ENCODE measurements at regions not wholly inside any gene's neighbourhood (a gene's known extent, or its start where the extent isn't known, plus 50 kb on each side); places are given as distances from the start of the nearest gene placed in this dataset.

DNA sequence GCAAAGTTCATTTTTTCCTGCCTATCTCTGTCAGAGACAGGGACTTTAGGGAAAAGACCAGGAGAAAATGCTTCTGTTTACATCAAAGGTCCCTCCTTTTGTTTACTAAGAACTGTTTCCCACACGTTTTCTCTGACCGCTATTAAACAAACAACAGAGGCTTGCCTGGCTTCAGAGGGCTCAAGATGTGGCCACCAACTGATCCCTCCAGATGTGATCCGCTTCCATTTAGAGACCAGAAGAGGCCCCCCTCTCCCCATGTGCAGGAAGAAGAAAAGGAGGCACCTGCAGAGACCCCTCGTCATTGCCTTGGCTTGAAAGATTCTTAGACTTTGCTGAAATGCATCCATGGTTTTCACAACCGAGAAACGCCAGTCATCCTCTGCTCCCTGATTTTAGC, 217.9 kb upstream of the PWP1 start:
- no peaks in the 10 kb centered on the region for H3K4me1 ChIP-seq (replicated peaks in 1 of 2; ENCODE audit: control insufficient read depth in 2 of 2, insufficient read depth in 2 of 2, low read length in 2 of 2)
- no peak for FAIRE-seq
- BruUV-seq (replicated peaks), result no TSS peak
- no peak for DNase-seq (ENCODE audit: extremely low read depth in 1 of 4, low spot score in 3 of 4)
- no peak overlapping the region for H3K9ac ChIP-seq (ENCODE audit: insufficient read depth in 1 of 2, low read depth in 2 of 2, low read length in 2 of 2)
- 2% methylated on average over 6 of the region's 6 CpGs for WGBS (ENCODE audit: insufficient coverage, low coverage, missing lambda C conversion rate)
- no peak for ATAC-seq
- H3K9me3 ChIP-seq (replicated peaks; ENCODE audit: control insufficient read depth, insufficient read depth, low read depth, low read length), result no peaks in the 10 kb centered on the region
- in situ Hi-C loops (cut with MboI) (no loop called here), intact Hi-C loops (cut with micrococcal nuclease) (no loop called here)
- TF ChIP-seq ZBTB7A (IDR thresholded peaks at IDR 0.05; ENCODE audit: borderline replicate concordance, control insufficient read depth, low read depth, low read length) (no peak), L3MBTL2 (IDR thresholded peaks at IDR 0.05) (no peak)
- H2AFZ ChIP-seq (ENCODE audit: low read depth, low read length), result no peak overlapping the region
- H3K36me3 ChIP-seq (ENCODE audit: control insufficient read depth, insufficient read depth, low read length), result no peaks in the 10 kb centered on the region
- ChIA-PET CTCF (ENCODE audit: low intra/inter-chr PET ratio) (no interaction called here), POLR2A (interaction anchor here (0.9 to 1.1 kb wide), 2 partner anchors 10 to 14 kb away, joined by 3 read pairs; no protein-coding TSS in a partner anchor)
- no peaks in the 10 kb centered on the region for H3K79me2 ChIP-seq (ENCODE audit: control insufficient read depth, insufficient read depth, low read length)
- H4K20me1 ChIP-seq (replicated peaks; ENCODE audit: control insufficient read depth, insufficient read depth, low read length), result no peaks in the 10 kb centered on the region
- H3K9me1 ChIP-seq (ENCODE audit: control insufficient read depth, insufficient read depth, low read length), result no peaks in the 10 kb centered on the region
- H3K27ac ChIP-seq (ENCODE audit: extremely low read depth, low read depth, low read length), result no peak overlapping the region
- H3K4me3 ChIP-seq, result no peak overlapping the region
- no peak overlapping the region for H3K4me2 ChIP-seq (ENCODE audit: insufficient read depth, low read length)
- peaks cover 0 to 30% of the 10 kb centered on the region in 2 experiments; a peak in 2 of 5 replicates for H3K27me3 ChIP-seq (ENCODE audit: control insufficient read depth in 2 of 2, insufficient read depth in 2 of 2, low read length in 2 of 2)

DNA sequence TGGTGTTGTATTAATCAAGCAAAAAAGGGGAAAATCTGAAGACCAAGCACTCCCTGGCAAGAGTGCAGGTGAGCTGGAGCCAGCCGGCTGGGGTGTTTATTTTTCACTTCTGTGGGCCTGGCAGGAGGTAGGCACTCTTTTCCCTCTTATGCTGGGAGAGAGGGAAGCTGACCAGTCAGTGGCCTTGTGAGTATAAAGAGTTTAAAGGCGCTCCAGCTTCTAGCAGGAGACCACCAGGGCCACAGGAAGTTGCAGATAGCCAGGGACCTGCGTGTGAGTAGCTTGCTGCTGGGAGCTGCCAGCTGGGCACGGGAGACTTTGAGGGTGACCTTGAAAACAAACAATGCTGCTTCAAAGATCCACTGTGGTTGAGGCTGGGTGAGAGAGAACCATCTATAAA, 217.4 kb upstream of the PWP1 start:
- no peak overlapping the region for H3K4me3 ChIP-seq
- TF ChIP-seq, protein P1, sequence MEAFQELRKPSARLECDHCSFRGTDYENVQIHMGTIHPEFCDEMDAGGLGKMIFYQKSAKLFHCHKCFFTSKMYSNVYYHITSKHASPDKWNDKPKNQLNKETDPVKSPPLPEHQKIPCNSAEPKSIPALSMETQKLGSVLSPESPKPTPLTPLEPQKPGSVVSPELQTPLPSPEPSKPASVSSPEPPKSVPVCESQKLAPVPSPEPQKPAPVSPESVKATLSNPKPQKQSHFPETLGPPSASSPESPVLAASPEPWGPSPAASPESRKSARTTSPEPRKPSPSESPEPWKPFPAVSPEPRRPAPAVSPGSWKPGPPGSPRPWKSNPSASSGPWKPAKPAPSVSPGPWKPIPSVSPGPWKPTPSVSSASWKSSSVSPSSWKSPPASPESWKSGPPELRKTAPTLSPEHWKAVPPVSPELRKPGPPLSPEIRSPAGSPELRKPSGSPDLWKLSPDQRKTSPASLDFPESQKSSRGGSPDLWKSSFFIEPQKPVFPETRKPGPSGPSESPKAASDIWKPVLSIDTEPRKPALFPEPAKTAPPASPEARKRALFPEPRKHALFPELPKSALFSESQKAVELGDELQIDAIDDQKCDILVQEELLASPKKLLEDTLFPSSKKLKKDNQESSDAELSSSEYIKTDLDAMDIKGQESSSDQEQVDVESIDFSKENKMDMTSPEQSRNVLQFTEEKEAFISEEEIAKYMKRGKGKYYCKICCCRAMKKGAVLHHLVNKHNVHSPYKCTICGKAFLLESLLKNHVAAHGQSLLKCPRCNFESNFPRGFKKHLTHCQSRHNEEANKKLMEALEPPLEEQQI (IDR thresholded peaks at IDR 0.05), result no peak
- TF ChIP-seq, protein P2, sequence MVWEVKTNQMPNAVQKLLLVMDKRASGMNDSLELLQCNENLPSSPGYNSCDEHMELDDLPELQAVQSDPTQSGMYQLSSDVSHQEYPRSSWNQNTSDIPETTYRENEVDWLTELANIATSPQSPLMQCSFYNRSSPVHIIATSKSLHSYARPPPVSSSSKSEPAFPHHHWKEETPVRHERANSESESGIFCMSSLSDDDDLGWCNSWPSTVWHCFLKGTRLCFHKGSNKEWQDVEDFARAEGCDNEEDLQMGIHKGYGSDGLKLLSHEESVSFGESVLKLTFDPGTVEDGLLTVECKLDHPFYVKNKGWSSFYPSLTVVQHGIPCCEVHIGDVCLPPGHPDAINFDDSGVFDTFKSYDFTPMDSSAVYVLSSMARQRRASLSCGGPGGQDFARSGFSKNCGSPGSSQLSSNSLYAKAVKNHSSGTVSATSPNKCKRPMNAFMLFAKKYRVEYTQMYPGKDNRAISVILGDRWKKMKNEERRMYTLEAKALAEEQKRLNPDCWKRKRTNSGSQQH (CRISPR knock-in tag; IDR thresholded peaks at IDR 0.05), result no peak
- TF ChIP-seq POLR2AphosphoS5 (IDR thresholded peaks at IDR 0.05; ENCODE audit: control insufficient read depth, insufficient read depth, low read depth, low read length), result no peak
- TF ChIP-seq POLR3G (IDR thresholded peaks at IDR 0.05; ENCODE audit: extremely low read depth, insufficient read length, insufficient replicate concordance), result no peak
- DNase-seq (ENCODE audit: extremely low read depth in 1 of 4, low spot score in 3 of 4), result no peak
- H3K36me3 ChIP-seq (ENCODE audit: control insufficient read depth, insufficient read depth, low read length), result no peaks in the 10 kb centered on the region
- ChIA-PET POLR2A (interaction anchor here (0.6 to 0.9 kb wide), 2 partner anchors 9 to 42 kb away, joined by 3 read pairs; no protein-coding TSS in a partner anchor), CTCF (ENCODE audit: low intra/inter-chr PET ratio) (no interaction called here)
- no peak overlapping the region for H3K9ac ChIP-seq (ENCODE audit: insufficient read depth in 1 of 2, low read depth in 2 of 2, low read length in 2 of 2)
- H3K4me1 ChIP-seq (replicated peaks in 1 of 2; ENCODE audit: control insufficient read depth in 2 of 2, insufficient read depth in 2 of 2, low read length in 2 of 2), result no peaks in the 10 kb centered on the region
- WGBS (ENCODE audit: insufficient coverage, low coverage, missing lambda C conversion rate), result 2% methylated on average over 4 of the region's 4 CpGs
- intact Hi-C loops (cut with micrococcal nuclease), result no loop called here
- in situ Hi-C loops (cut with MboI), result no loop called here
- no peak overlapping the region for H3K4me2 ChIP-seq (ENCODE audit: insufficient read depth, low read length)
- no peaks in the 10 kb centered on the region for H3K9me1 ChIP-seq (ENCODE audit: control insufficient read depth, insufficient read depth, low read length)
- no peak for FAIRE-seq
- H4K20me1 ChIP-seq (replicated peaks; ENCODE audit: control insufficient read depth, insufficient read depth, low read length), result no peaks in the 10 kb centered on the region
- no peak overlapping the region for H3K27ac ChIP-seq (ENCODE audit: extremely low read depth, low read depth, low read length)
- no peak overlapping the region for H2AFZ ChIP-seq (ENCODE audit: low read depth, low read length)
- no TSS peak for BruUV-seq (replicated peaks)
- peaks cover 0 to 30% of the 10 kb centered on the region in 2 experiments; a peak in 2 of 5 replicates for H3K27me3 ChIP-seq (ENCODE audit: control insufficient read depth in 2 of 2, insufficient read depth in 2 of 2, low read length in 2 of 2)
- no peaks in the 10 kb centered on the region for H3K79me2 ChIP-seq (ENCODE audit: control insufficient read depth, insufficient read depth, low read length)
- ATAC-seq, result no peak
- H3K9me3 ChIP-seq (replicated peaks; ENCODE audit: control insufficient read depth, insufficient read depth, low read depth, low read length), result no peaks in the 10 kb centered on the region
